B cell (primary cell): ENCODE measurements at regions not wholly inside any gene's neighbourhood (a gene's known extent, or its start where the extent isn't known, plus 50 kb on each side); places are given as distances from the start of the nearest gene placed in this dataset.

Experiments used
- ATAC-seq: fragments of 200-7000 bp; cut with Tn5 transposase; one replicate; pipeline ENCODE4 v1.10.0; 2021; ENCODE audit warnings: low read depth, mild to moderate bottlenecking, moderate number of reproducible peaks, moderate library complexity
- CTCF ChIA-PET: fragments of 350-600 bp; sonication (Branson Sonifier 250); formaldehyde crosslinking; loops from one replicate; lab custom pipeline; 2021; ENCODE audit warnings: antibody characterized with exemption, inconsistent platforms; lab: Charles Lee
- POLR2A ChIA-PET: fragments of 350-600 bp; sonication (Branson Sonifier 250); formaldehyde crosslinking; loops from one replicate; lab custom pipeline; 2021; ENCODE audit warnings: antibody characterized with exemption; lab: Charles Lee
- DNase-seq: peaks from one replicate; pipeline ENCODE4 v3.0.0; 2013
- H2AFZ ChIP-seq: 2 replicates; pipeline ENCODE4 v1.6.1; 2012; ENCODE audit warnings: mild to moderate bottlenecking, low read depth, low read length; ENCODE audit not compliant: insufficient read depth, poor library complexity, severe bottlenecking
- H3K27ac ChIP-seq, 2 donors: 1 replicate in 1 of 2; 2 replicates in 1 of 2; pipeline ENCODE4 v1.5.1; 2012 to 2013; ENCODE audit warnings: low read length in 2 of 2, mild to moderate bottlenecking in 2 of 2, moderate library complexity in 1 of 2
- H3K27me3 ChIP-seq, 4 experiments: fragments of 200-600 bp in 1 of 4; sonication (generic) in 1 of 4; replicated peaks in 1 of 4; 1 replicate in 2 of 4; 2 replicates in 2 of 4; pipeline versions ENCODE4 v1.6.1 to v1.7.0; 2013 to 2016; ENCODE audit warnings: low read length in 3 of 4, mild to moderate bottlenecking in 2 of 4, mixed read lengths in 1 of 4, moderate library complexity in 1 of 4; ENCODE audit not compliant: insufficient read depth in 4 of 4, control insufficient read depth in 3 of 4; ENCODE audit errors: control extremely low read depth in 1 of 4
- H3K36me3 ChIP-seq, 2 experiments: replicated peaks in 1 of 2; 1 replicate in 1 of 2; 2 replicates in 1 of 2; pipeline versions ENCODE4 v1.6.1 to v1.7.1; 2013; ENCODE audit warnings: low read length in 1 of 2; ENCODE audit not compliant: insufficient read depth in 2 of 2, control insufficient read depth in 1 of 2; ENCODE audit errors: control extremely low read depth in 1 of 2, extremely low read depth in 1 of 2
- H3K4me1 ChIP-seq, 2 donors: fragments of 200-600 bp in 1 of 2; sonication (generic) in 1 of 2; 1 replicate in 1 of 2; 2 replicates in 1 of 2; pipeline versions ENCODE4 v1.5.1 to v1.6.1; 2013 to 2017; ENCODE audit warnings: low read length in 2 of 2; ENCODE audit not compliant: control insufficient read depth in 2 of 2, insufficient read depth in 2 of 2
- H3K4me2 ChIP-seq: replicated peaks from 2 replicates; pipeline ENCODE3; 2012; ENCODE audit warnings: mild to moderate bottlenecking, low read depth, low read length; ENCODE audit not compliant: poor library complexity, severe bottlenecking
- H3K4me3 ChIP-seq, 5 experiments: fragments of 200-600 bp in 1 of 5; sonication (generic) in 1 of 5; 1 replicate in 3 of 5; 2 replicates in 2 of 5; pipeline versions ENCODE4 v1.5.1 to v1.7.0; 2011 to 2016; ENCODE audit warnings: low read length in 4 of 5, mild to moderate bottlenecking in 4 of 5, low read depth in 2 of 5, control low read depth in 1 of 5, moderate library complexity in 1 of 5; ENCODE audit not compliant: insufficient read depth in 1 of 5; ENCODE audit errors: control extremely low read depth in 1 of 5, extremely low read depth in 1 of 5
- H3K79me2 ChIP-seq: fragments of 200-600 bp; sonication (generic); one replicate; pipeline ENCODE4 v1.6.0; 2016; ENCODE audit warnings: low read length; ENCODE audit not compliant: control insufficient read depth, insufficient read depth
- H3K9ac ChIP-seq: fragments of 200-600 bp; sonication (generic); 2 replicates; pipeline ENCODE4 v1.6.1; 2017; ENCODE audit warnings: mild to moderate bottlenecking, low read length, moderate library complexity
- H3K9me3 ChIP-seq, 3 donors: one replicate each; pipeline versions ENCODE4 v1.6.1 to v1.7.1; 2013; ENCODE audit warnings: low read length in 2 of 3; ENCODE audit not compliant: control insufficient read depth in 2 of 3, insufficient read depth in 1 of 3; ENCODE audit errors: control extremely low read depth in 1 of 3
- H4K20me1 ChIP-seq: 2 replicates; pipeline ENCODE4 v1.6.0; 2012; ENCODE audit warnings: mild to moderate bottlenecking, low read length; ENCODE audit not compliant: insufficient read depth, control insufficient read depth, poor library complexity, severe bottlenecking
- H3K27ac Mint-ChIP-seq: one replicate; pipeline ENCODE4 v1.8.0; 2021; ENCODE audit warnings: mixed read lengths
- H3K27me3 Mint-ChIP-seq: one replicate; pipeline ENCODE4 v1.8.0; 2021; ENCODE audit warnings: mixed read lengths
- H3K4me1 Mint-ChIP-seq: one replicate; pipeline ENCODE4 v1.8.0; 2021; ENCODE audit warnings: mixed read lengths
- H3K4me3 Mint-ChIP-seq: one replicate; pipeline ENCODE4 v1.8.0; 2021; ENCODE audit warnings: mixed read lengths
- H3K9me3 Mint-ChIP-seq: one replicate; pipeline ENCODE4 v1.8.0; 2022; ENCODE audit warnings: mixed read lengths; ENCODE audit not compliant: insufficient read depth
- CTCF ChIP-seq: fragments of 200-600 bp; IDR thresholded peaks from one replicate; pipeline ENCODE4 v1.8.0; 2022; ENCODE audit warnings: antibody characterized with exemption, mild to moderate bottlenecking
- EZH2 ChIP-seq: IDR thresholded peaks from 2 replicates; pipeline ENCODE4 v1.6.1; 2012; ENCODE audit warnings: borderline replicate concordance, low read depth, mild to moderate bottlenecking, moderate library complexity, low read length; ENCODE audit not compliant: insufficient read depth, poor library complexity, severe bottlenecking
- WGBS: methylation state at CpG from one replicate; pipeline ENCODE4 v1.1.5; 2013; ENCODE audit warnings: missing lambda C conversion rate; ENCODE audit not compliant: insufficient coverage; 5-methylcytosine and 5-hydroxymethylcytosine counted together
- intact Hi-C: fragments of 100-400 bp; cut with micrococcal nuclease; formaldehyde crosslinking; loops from one replicate; pipeline ENCODE4 v1.10.0; 2022

- H3K9me3 Mint-ChIP-seq: no peaks in the 10 kb centered on the region
- TF ChIP-seq EZH2 (no peak), CTCF (no peak)
- Histone ChIP-seq H3K9me3 (peaks cover 0 to 6% (median 0%) of the 10 kb centered on the region in 3 donors), H3K4me1 (no peaks in the 10 kb centered on the region), H3K27ac (no peak overlapping the region), H3K4me2 (no peak overlapping the region), H4K20me1 (no peaks in the 10 kb centered on the region), H3K79me2 (no peaks in the 10 kb centered on the region), H2AFZ (no peak overlapping the region), H3K36me3 (no peaks in the 10 kb centered on the region), H3K4me3 (no peak overlapping the region), H3K9ac (no peak overlapping the region), H3K27me3 (no peaks in the 10 kb centered on the region)
- H3K4me1 Mint-ChIP-seq: no peaks in the 10 kb centered on the region
- H3K27me3 Mint-ChIP-seq: no peaks in the 10 kb centered on the region
- DNase-seq (no peak), ATAC-seq (no peak)
- no peak overlapping the region for H3K4me3 Mint-ChIP-seq
- 94% methylated on average over 54 of the region's 54 CpGs for WGBS
- ChIA-PET CTCF (no interaction called here), POLR2A (no interaction called here)
- intact Hi-C loops: no loop called here
- no peak overlapping the region for H3K27ac Mint-ChIP-seq
These were observed 86.4 kb upstream of the MTNR1B start for GRCh38 chr11:92882828-92883611.

- Histone ChIP-seq H3K9ac (no peak overlapping the region), H3K4me2 (no peak overlapping the region), H3K36me3 (no peaks in the 10 kb centered on the region), H3K27me3 (no peaks in the 10 kb centered on the region), H4K20me1 (no peaks in the 10 kb centered on the region), H3K4me1 (no peaks in the 10 kb centered on the region), H3K27ac (no peak overlapping the region), H2AFZ (no peak overlapping the region), H3K4me3 (no peak overlapping the region), H3K9me3 (peaks cover 0 to 6% (median 0%) of the 10 kb centered on the region in 3 donors), H3K79me2 (no peaks in the 10 kb centered on the region)
- H3K4me3 Mint-ChIP-seq: no peak overlapping the region
- no peaks in the 10 kb centered on the region for H3K9me3 Mint-ChIP-seq
- TF ChIP-seq EZH2 (no peak), CTCF (no peak)
- ATAC-seq: no peak
- H3K27ac Mint-ChIP-seq: no peak overlapping the region
- WGBS: 31% methylated on average over 2 of the region's 4 CpGs
- H3K27me3 Mint-ChIP-seq: no peaks in the 10 kb centered on the region
- no peak for DNase-seq
- POLR2A ChIA-PET: no interaction called here
- no peaks in the 10 kb centered on the region for H3K4me1 Mint-ChIP-seq
- CTCF ChIA-PET: interaction anchor here (1.0 kb wide), 1 partner anchor 9 kb away, joined by 5 read pairs; no protein-coding TSS in a partner anchor
- intact Hi-C loops: no loop called here
These were observed 83.9 kb upstream of the MTNR1B start for GRCh38 chr11:92885600-92885999.
